Skeletal muscle satellite cell (primary cell): ENCODE measurements at regions not wholly inside any gene's neighbourhood (a gene's known extent, or its start where the extent isn't known, plus 50 kb on each side); places are given as distances from the start of the nearest gene placed in this dataset.
A peak's percentile ranks its signal among the peaks of the same experiment; 100 is the strongest.

Source experiments
- H3K27me3 ChIP-seq: 2 replicates; pipeline ENCODE4 v1.7.0; 2013; ENCODE audit warnings: low read length; ENCODE audit not compliant: control insufficient read depth, insufficient read depth
- H3K36me3 ChIP-seq: 2 replicates; pipeline ENCODE4 v1.7.0; 2013; ENCODE audit warnings: mild to moderate bottlenecking, control low read depth, low read length; ENCODE audit not compliant: insufficient read depth
- H3K4me1 ChIP-seq: 2 replicates; pipeline ENCODE4 v1.7.0; 2013; ENCODE audit warnings: low read length; ENCODE audit not compliant: control insufficient read depth, insufficient read depth
- H3K4me2 ChIP-seq: 2 replicates; pipeline ENCODE4 v1.7.0; 2013; ENCODE audit warnings: mild to moderate bottlenecking, low read length
- H3K4me3 ChIP-seq: 2 replicates; pipeline ENCODE4 v1.7.0; 2013; ENCODE audit warnings: low read length
- H3K9ac ChIP-seq: 2 replicates; pipeline ENCODE4 v1.7.0; 2013; ENCODE audit warnings: mild to moderate bottlenecking, low read depth, low read length, moderate library complexity
- H3K9me3 ChIP-seq: replicated peaks from 2 replicates; pipeline ENCODE4 v1.7.0; 2013; ENCODE audit warnings: mild to moderate bottlenecking, control low read depth, low read length

- no peak overlapping the region for H3K4me2 ChIP-seq
- no peak overlapping the region for H3K9ac ChIP-seq
- H3K4me1 ChIP-seq, result peaks cover 32% of the 10 kb centered on the region
- H3K4me3 ChIP-seq, result no peak overlapping the region
- no peaks in the 10 kb centered on the region for H3K36me3 ChIP-seq
- H3K9me3 ChIP-seq, result no peaks in the 10 kb centered on the region
- H3K27me3 ChIP-seq, result no peaks in the 10 kb centered on the region
Observed at GRCh38 chr18:75621818-75622217, 194.3 kb upstream of the SMIM21 start.

GRCh38 chr18:75618146-75618545 is 190.6 kb upstream of the SMIM21 start:
- Histone ChIP-seq H3K4me1 (no peaks in the 10 kb centered on the region), H3K9me3 (no peaks in the 10 kb centered on the region), H3K9ac (no peak overlapping the region), H3K36me3 (no peaks in the 10 kb centered on the region), H3K4me2 (no peak overlapping the region), H3K27me3 (no peaks in the 10 kb centered on the region), H3K4me3 (no peak overlapping the region)

- H3K4me2 ChIP-seq, result no peak overlapping the region
- H3K4me3 ChIP-seq, result no peak overlapping the region
- no peak overlapping the region for H3K9ac ChIP-seq
- no peaks in the 10 kb centered on the region for H3K36me3 ChIP-seq
- peaks cover 11% of the 10 kb centered on the region for H3K4me1 ChIP-seq
- H3K9me3 ChIP-seq, result no peaks in the 10 kb centered on the region
- no peaks in the 10 kb centered on the region for H3K27me3 ChIP-seq
Observed at GRCh38 chr18:75612456-75612855, 185.0 kb upstream of the SMIM21 start.

GRCh38 chr18:75607701-75608100 is 180.2 kb upstream of the SMIM21 start:
- no peaks in the 10 kb centered on the region for H3K36me3 ChIP-seq
- no peaks in the 10 kb centered on the region for H3K9me3 ChIP-seq
- no peak overlapping the region for H3K9ac ChIP-seq
- no peaks in the 10 kb centered on the region for H3K27me3 ChIP-seq
- no peak overlapping the region for H3K4me3 ChIP-seq
- H3K4me1 ChIP-seq, result peaks cover 11% of the 10 kb centered on the region
- no peak overlapping the region for H3K4me2 ChIP-seq

GRCh38 chr18:75592527-75592926 is 165.0 kb upstream of the SMIM21 start:
- no peak overlapping the region for H3K4me2 ChIP-seq
- no peak overlapping the region for H3K9ac ChIP-seq
- no peaks in the 10 kb centered on the region for H3K27me3 ChIP-seq
- H3K36me3 ChIP-seq, result no peaks in the 10 kb centered on the region
- no peak overlapping the region for H3K4me3 ChIP-seq
- H3K9me3 ChIP-seq, result peaks cover 13% of the 10 kb centered on the region
- no peaks in the 10 kb centered on the region for H3K4me1 ChIP-seq

GRCh38 chr18:75588412-75588811 is 160.9 kb upstream of the SMIM21 start:
- Histone ChIP-seq H3K4me1 (peaks cover under 1% of the 10 kb centered on the region), H3K9me3 (peaks cover 11% of the 10 kb centered on the region), H3K27me3 (no peaks in the 10 kb centered on the region), H3K36me3 (no peaks in the 10 kb centered on the region), H3K4me2 (no peak overlapping the region), H3K9ac (no peak overlapping the region), H3K4me3 (no peak overlapping the region)

GRCh38 chr18:75587131-75587530 is 159.6 kb upstream of the SMIM21 start:
- no peak overlapping the region for H3K4me3 ChIP-seq
- no peaks in the 10 kb centered on the region for H3K27me3 ChIP-seq
- H3K4me1 ChIP-seq, result peaks cover 12% of the 10 kb centered on the region
- peaks cover 2% of the 10 kb centered on the region for H3K9me3 ChIP-seq
- H3K36me3 ChIP-seq, result no peaks in the 10 kb centered on the region
- H3K9ac ChIP-seq, result no peak overlapping the region
- no peak overlapping the region for H3K4me2 ChIP-seq

GRCh38 chr18:75586130-75586889 is 158.8 kb upstream of the SMIM21 start:
- Histone ChIP-seq H3K9me3 (no peaks in the 10 kb centered on the region), H3K36me3 (no peaks in the 10 kb centered on the region), H3K4me1 (peaks cover 20% of the 10 kb centered on the region), H3K4me2 (no peak overlapping the region), H3K27me3 (no peaks in the 10 kb centered on the region), H3K4me3 (no peak overlapping the region), H3K9ac (no peak overlapping the region)

- Histone ChIP-seq H3K36me3 (no peaks in the 10 kb centered on the region), H3K9me3 (no peaks in the 10 kb centered on the region), H3K4me1 (peaks cover 27% of the 10 kb centered on the region), H3K4me3 (no peak overlapping the region), H3K4me2 (peak overlapping the region; percentile 3), H3K9ac (peak overlapping the region; percentile 59), H3K27me3 (no peaks in the 10 kb centered on the region)
Observed at GRCh38 chr18:75582940-75583339, 155.4 kb upstream of the SMIM21 start.

GRCh38 chr18:75582406-75582821 is 154.9 kb upstream of the SMIM21 start:
- no peak overlapping the region for H3K4me3 ChIP-seq
- peak overlapping the region; percentile 59 for H3K9ac ChIP-seq
- H3K4me2 ChIP-seq, result peak overlapping the region; percentile 34
- H3K9me3 ChIP-seq, result no peaks in the 10 kb centered on the region
- H3K36me3 ChIP-seq, result no peaks in the 10 kb centered on the region
- peaks cover 27% of the 10 kb centered on the region for H3K4me1 ChIP-seq
- no peaks in the 10 kb centered on the region for H3K27me3 ChIP-seq

- Histone ChIP-seq H3K9me3 (no peaks in the 10 kb centered on the region), H3K4me3 (no peak overlapping the region), H3K9ac (peak overlapping the region; percentile 59), H3K36me3 (no peaks in the 10 kb centered on the region), H3K27me3 (no peaks in the 10 kb centered on the region), H3K4me1 (peaks cover 27% of the 10 kb centered on the region), H3K4me2 (peak overlapping the region; percentile 7)
Observed at GRCh38 chr18:75581336-75582131, 154.0 kb upstream of the SMIM21 start.
